DND-41 (cell line): ENCODE measurements at regions not wholly inside any gene's neighbourhood (a gene's known extent, or its start where the extent isn't known, plus 50 kb on each side); places are given as distances from the start of the nearest gene placed in this dataset.

ENCODE experiments used
- ATAC-seq: fragments of 200-7000 bp; cut with Tn5 transposase; 3 replicates; pipeline ENCODE4 v1.9.1; 2021; ENCODE audit warnings: low read depth; ENCODE audit not compliant: insufficient read depth
- DNase-seq: peaks from one replicate; pipeline ENCODE4 v3.0.0-alpha.2; 2020
- H2AFZ ChIP-seq: 2 replicates; pipeline ENCODE4 v1.6.0; 2012; ENCODE audit warnings: low read depth, low read length
- H3K27ac ChIP-seq: 2 replicates; pipeline ENCODE4 v1.5.1; 2012; ENCODE audit warnings: low read length, inconsistent platforms
- H3K27me3 ChIP-seq: fragments of 200-600 bp; sonication (generic); 2 replicates; pipeline ENCODE4 v1.6.0; 2012; ENCODE audit warnings: low read length, mild to moderate bottlenecking, inconsistent platforms; ENCODE audit not compliant: insufficient read depth, poor library complexity
- H3K36me3 ChIP-seq: 2 replicates; pipeline ENCODE4 v1.5.1; 2012; ENCODE audit warnings: low read length, inconsistent platforms; ENCODE audit not compliant: insufficient read depth
- H3K4me1 ChIP-seq: 2 replicates; pipeline ENCODE4 v1.5.1; 2012; ENCODE audit warnings: mild to moderate bottlenecking, low read length; ENCODE audit not compliant: insufficient read depth
- H3K4me2 ChIP-seq: 2 replicates; pipeline ENCODE4 v1.6.0; 2012; ENCODE audit warnings: mild to moderate bottlenecking, moderate library complexity, low read length, inconsistent platforms; ENCODE audit not compliant: insufficient read depth
- H3K4me3 ChIP-seq, 2 experiments: fragments of 200-600 bp in 1 of 2; shearing (Covaris generic) in 1 of 2; 2 replicates each; pipeline ENCODE4 v1.5.1; 2012 to 2016; ENCODE audit warnings: inconsistent platforms in 2 of 2, low read length in 2 of 2, mild to moderate bottlenecking in 2 of 2, low read depth in 1 of 2, moderate library complexity in 1 of 2
- H3K79me2 ChIP-seq: 2 replicates; pipeline ENCODE4 v1.6.0; 2012; ENCODE audit warnings: low read length, inconsistent platforms; ENCODE audit not compliant: insufficient read depth
- H3K9ac ChIP-seq: 2 replicates; pipeline ENCODE4 v1.6.0; 2012; ENCODE audit warnings: low read depth, mild to moderate bottlenecking, inconsistent platforms, low read length, moderate library complexity
- H3K9me3 ChIP-seq: 2 replicates; pipeline ENCODE4 v1.5.1; 2012; ENCODE audit warnings: low read length, moderate library complexity, mild to moderate bottlenecking, inconsistent platforms; ENCODE audit not compliant: insufficient read depth, severe bottlenecking
- H4K20me1 ChIP-seq: 2 replicates; pipeline ENCODE4 v1.6.0; 2012; ENCODE audit warnings: low read length; ENCODE audit not compliant: insufficient read depth
- EZH2 ChIP-seq: IDR thresholded peaks from 3 replicates; pipeline ENCODE4 v1.6.1; 2012; ENCODE audit warnings: borderline replicate concordance, low read depth, mild to moderate bottlenecking, moderate library complexity, low read length, inconsistent platforms; ENCODE audit not compliant: severe bottlenecking
- TF ChIP-seq, protein P1 (sequence below): IDR thresholded peaks from 2 replicates; pipeline ENCODE4 v1.5.1; 2012; ENCODE audit warnings: borderline replicate concordance, low read length, moderate library complexity, mild to moderate bottlenecking; ENCODE audit not compliant: poor library complexity, severe bottlenecking; ENCODE audit errors: extremely low read depth

DNA sequence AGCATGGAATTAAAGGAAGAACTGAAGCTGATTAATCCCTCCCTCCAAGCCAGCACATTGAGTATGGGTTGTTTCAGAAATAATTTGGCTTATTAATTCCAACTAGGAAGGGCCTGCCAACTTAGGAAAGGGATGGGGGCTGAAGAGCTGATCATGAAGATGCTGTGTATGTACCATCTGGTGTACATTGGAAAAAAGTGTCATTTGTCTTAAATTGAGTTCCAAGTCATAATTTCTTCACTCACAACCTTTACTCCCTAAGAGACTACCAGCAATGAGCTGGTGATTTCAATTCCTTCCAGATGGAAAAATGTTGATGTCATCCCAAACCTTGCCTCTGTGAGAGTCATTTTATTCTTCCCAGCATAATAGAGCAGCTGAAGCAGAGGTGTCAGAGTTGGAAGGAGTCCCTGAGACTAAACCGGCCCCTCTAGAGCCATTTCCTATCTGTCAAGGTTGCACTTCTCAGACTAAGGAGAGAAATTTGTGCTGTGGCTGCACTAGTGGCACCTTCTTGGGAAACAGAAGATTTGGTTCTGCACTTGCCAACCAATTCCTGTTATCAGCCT lies 79.4 kb downstream of the GTPBP8 start:
- TF ChIP-seq, protein P1, sequence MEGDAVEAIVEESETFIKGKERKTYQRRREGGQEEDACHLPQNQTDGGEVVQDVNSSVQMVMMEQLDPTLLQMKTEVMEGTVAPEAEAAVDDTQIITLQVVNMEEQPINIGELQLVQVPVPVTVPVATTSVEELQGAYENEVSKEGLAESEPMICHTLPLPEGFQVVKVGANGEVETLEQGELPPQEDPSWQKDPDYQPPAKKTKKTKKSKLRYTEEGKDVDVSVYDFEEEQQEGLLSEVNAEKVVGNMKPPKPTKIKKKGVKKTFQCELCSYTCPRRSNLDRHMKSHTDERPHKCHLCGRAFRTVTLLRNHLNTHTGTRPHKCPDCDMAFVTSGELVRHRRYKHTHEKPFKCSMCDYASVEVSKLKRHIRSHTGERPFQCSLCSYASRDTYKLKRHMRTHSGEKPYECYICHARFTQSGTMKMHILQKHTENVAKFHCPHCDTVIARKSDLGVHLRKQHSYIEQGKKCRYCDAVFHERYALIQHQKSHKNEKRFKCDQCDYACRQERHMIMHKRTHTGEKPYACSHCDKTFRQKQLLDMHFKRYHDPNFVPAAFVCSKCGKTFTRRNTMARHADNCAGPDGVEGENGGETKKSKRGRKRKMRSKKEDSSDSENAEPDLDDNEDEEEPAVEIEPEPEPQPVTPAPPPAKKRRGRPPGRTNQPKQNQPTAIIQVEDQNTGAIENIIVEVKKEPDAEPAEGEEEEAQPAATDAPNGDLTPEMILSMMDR, result no peak
- no peak for TF ChIP-seq EZH2
- Histone ChIP-seq H3K4me1 (no peaks in the 10 kb centered on the region), H3K27me3 (no peaks in the 10 kb centered on the region), H3K4me2 (no peak overlapping the region), H3K4me3 (no peak overlapping the region), H3K9ac (no peak overlapping the region), H4K20me1 (no peaks in the 10 kb centered on the region), H3K27ac (no peak overlapping the region), H3K36me3 (no peaks in the 10 kb centered on the region), H3K9me3 (no peaks in the 10 kb centered on the region), H2AFZ (no peak overlapping the region), H3K79me2 (no peaks in the 10 kb centered on the region)
- no peak for DNase-seq
- ATAC-seq, result no peak

DNA sequence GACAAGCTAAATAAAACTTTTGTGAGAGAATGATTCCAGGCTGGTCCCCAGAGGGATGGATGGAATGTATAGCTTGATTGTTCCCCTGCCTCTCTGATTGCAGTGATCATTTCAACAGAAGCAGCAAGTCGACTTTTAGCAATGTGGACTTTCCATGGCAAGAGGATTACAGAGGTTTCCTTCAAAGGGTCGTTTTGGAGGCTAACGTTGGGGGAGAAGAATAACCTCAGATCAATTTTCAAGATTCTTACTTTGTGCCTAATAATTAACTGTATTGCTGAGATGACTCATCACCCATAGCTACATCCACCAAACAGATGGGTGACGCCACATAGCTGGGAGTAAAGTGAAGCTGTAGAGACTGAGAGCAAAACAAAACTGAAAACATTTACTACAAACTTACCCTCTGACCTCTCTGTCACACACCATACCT lies 79.9 kb downstream of the GTPBP8 start:
- Histone ChIP-seq H3K36me3 (no peaks in the 10 kb centered on the region), H3K79me2 (no peaks in the 10 kb centered on the region), H3K9ac (no peak overlapping the region), H4K20me1 (no peaks in the 10 kb centered on the region), H3K4me2 (no peak overlapping the region), H2AFZ (no peak overlapping the region), H3K27me3 (no peaks in the 10 kb centered on the region), H3K27ac (no peak overlapping the region), H3K9me3 (no peaks in the 10 kb centered on the region), H3K4me3 (no peak overlapping the region), H3K4me1 (no peaks in the 10 kb centered on the region)
- DNase-seq (no peak), ATAC-seq (no peak)
- TF ChIP-seq, protein P1, result no peak
- no peak for TF ChIP-seq EZH2

DNA sequence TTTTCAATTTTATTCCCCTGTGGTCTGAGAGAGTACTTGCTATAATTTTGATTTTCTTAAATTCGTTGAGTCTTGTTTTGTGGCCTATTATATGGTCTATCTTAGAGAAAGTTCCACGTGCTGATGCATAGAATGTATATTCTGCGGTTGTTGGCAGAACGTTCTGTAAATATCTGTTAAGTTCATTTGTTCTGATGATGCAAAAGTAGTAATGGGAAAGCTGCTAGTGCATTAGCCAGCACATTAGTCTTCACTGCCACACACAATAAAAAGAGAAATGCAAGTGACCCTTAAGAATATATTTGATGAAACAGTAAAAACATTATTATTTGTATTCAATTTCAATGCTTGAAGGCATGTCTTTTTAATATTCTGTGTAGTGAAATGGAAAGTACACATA lies 84.8 kb downstream of the GTPBP8 start:
- DNase-seq (no peak), ATAC-seq (no peak)
- no peak for TF ChIP-seq EZH2
- TF ChIP-seq, protein P1, result no peak
- no peaks in the 10 kb centered on the region for H3K79me2 ChIP-seq
- no peaks in the 10 kb centered on the region for H3K9me3 ChIP-seq
- no peak overlapping the region for H2AFZ ChIP-seq
- no peaks in the 10 kb centered on the region for H3K27me3 ChIP-seq
- H3K36me3 ChIP-seq, result no peaks in the 10 kb centered on the region
- no peak overlapping the region for H3K4me3 ChIP-seq
- no peaks in the 10 kb centered on the region for H3K4me1 ChIP-seq
- no peak overlapping the region for H3K27ac ChIP-seq
- no peak overlapping the region for H3K4me2 ChIP-seq
- no peak overlapping the region for H3K9ac ChIP-seq
- no peaks in the 10 kb centered on the region for H4K20me1 ChIP-seq
